Transverse colon (tissue), 4 donors: ENCODE measurements at regions not wholly inside any gene's neighbourhood (a gene's known extent, or its start where the extent isn't known, plus 50 kb on each side); places are given as distances from the start of the nearest gene placed in this dataset.

Experiments
- POLR2A ChIP-seq: fragments of 450-650 bp; IDR thresholded peaks from one replicate; pipeline ENCODE4 v1.6.1; 2016; ENCODE audit warnings: antibody characterized with exemption, mild to moderate bottlenecking, moderate library complexity
- POLR2AphosphoS5 ChIP-seq, 3 donors: sonication (generic); formaldehyde crosslinking; IDR thresholded peaks; one replicate each; pipeline ENCODE4 v1.6.1; 2016; ENCODE audit warnings: antibody characterized with exemption in 3 of 3
- TF ChIP-seq, protein P1 (sequence below), 5 experiments: fragments of 200-600 bp in 3 of 5; fragments of 450-650 bp in 2 of 5; sonication (generic) in 3 of 5; IDR thresholded peaks; 1 replicate in 2 of 5; 2 replicates in 3 of 5; pipeline ENCODE4 v1.5.1; 2016 to 2017; ENCODE audit warnings: antibody characterized with exemption in 5 of 5, inconsistent platforms in 3 of 5, mild to moderate bottlenecking in 2 of 5, moderate library complexity in 1 of 5

- TF ChIP-seq, protein P1, sequence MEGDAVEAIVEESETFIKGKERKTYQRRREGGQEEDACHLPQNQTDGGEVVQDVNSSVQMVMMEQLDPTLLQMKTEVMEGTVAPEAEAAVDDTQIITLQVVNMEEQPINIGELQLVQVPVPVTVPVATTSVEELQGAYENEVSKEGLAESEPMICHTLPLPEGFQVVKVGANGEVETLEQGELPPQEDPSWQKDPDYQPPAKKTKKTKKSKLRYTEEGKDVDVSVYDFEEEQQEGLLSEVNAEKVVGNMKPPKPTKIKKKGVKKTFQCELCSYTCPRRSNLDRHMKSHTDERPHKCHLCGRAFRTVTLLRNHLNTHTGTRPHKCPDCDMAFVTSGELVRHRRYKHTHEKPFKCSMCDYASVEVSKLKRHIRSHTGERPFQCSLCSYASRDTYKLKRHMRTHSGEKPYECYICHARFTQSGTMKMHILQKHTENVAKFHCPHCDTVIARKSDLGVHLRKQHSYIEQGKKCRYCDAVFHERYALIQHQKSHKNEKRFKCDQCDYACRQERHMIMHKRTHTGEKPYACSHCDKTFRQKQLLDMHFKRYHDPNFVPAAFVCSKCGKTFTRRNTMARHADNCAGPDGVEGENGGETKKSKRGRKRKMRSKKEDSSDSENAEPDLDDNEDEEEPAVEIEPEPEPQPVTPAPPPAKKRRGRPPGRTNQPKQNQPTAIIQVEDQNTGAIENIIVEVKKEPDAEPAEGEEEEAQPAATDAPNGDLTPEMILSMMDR (IDR thresholded peaks at IDR 0.05): no peak
- TF ChIP-seq POLR2A: no peak
- TF ChIP-seq POLR2AphosphoS5 (IDR thresholded peaks at IDR 0.05): no peak
Observed at GRCh38 chr4:60934566-60935295, 265.4 kb upstream of the ADGRL3 start.
